Smooth muscle cell (in vitro differentiated cells): ENCODE measurements at regions not wholly inside any gene's neighbourhood (a gene's known extent, or its start where the extent isn't known, plus 50 kb on each side); places are given as distances from the start of the nearest gene placed in this dataset.
"Not testable (repeated sequence)": the region's sequence is repeated elsewhere in the genome, so short reads cannot be mapped to it uniquely, and the experiment has no call there.

Experiments used
- DNase-seq: peaks from one replicate; lab custom pipeline; 2025; ENCODE audit not compliant: unreplicated experiment; lab: John Stamatoyannopoulos, UW
- H2AFZ ChIP-seq: fragments of 200-600 bp; sonication (generic); 2 replicates; pipeline ENCODE4 v1.6.0; 2016; ENCODE audit warnings: antibody characterized with exemption, low read depth, mild to moderate bottlenecking
- H3F3A ChIP-seq: fragments of 200-600 bp; sonication (generic); 2 replicates; pipeline ENCODE4 v1.6.0; 2017; ENCODE audit warnings: antibody characterized with exemption, low read depth
- H3K27ac ChIP-seq: fragments of 200-600 bp; sonication (generic); 2 replicates; pipeline ENCODE4 v1.5.1; 2016; ENCODE audit warnings: low read depth, mild to moderate bottlenecking
- H3K27me3 ChIP-seq: fragments of 200-600 bp; sonication (generic); 2 replicates; pipeline ENCODE4 v1.6.1; 2016; ENCODE audit warnings: low read depth, mild to moderate bottlenecking
- H3K36me3 ChIP-seq: fragments of 200-600 bp; sonication (generic); 2 replicates; pipeline ENCODE4 v1.5.1; 2016; ENCODE audit warnings: low read depth
- H3K4me1 ChIP-seq: fragments of 200-600 bp; sonication (generic); 2 replicates; pipeline ENCODE4 v1.5.1; 2016; ENCODE audit warnings: low read depth
- H3K4me2 ChIP-seq: fragments of 200-600 bp; sonication (generic); 2 replicates; pipeline ENCODE4 v1.6.0; 2016; ENCODE audit warnings: mild to moderate bottlenecking
- H3K4me3 ChIP-seq: fragments of 200-600 bp; sonication (generic); 2 replicates; pipeline ENCODE4 v1.5.1; 2016; ENCODE audit warnings: mild to moderate bottlenecking
- H3K79me2 ChIP-seq: fragments of 200-600 bp; sonication (generic); 2 replicates; pipeline ENCODE4 v1.6.0; 2016; ENCODE audit warnings: low read depth, mild to moderate bottlenecking
- H3K9ac ChIP-seq: fragments of 200-600 bp; sonication (generic); 2 replicates; pipeline ENCODE4 v1.6.0; 2016; ENCODE audit warnings: low read depth
- H3K9me3 ChIP-seq: fragments of 200-600 bp; sonication (generic); replicated peaks from 2 replicates; pipeline ENCODE4 v1.5.1; 2016; ENCODE audit warnings: low read depth
- H4K20me1 ChIP-seq: fragments of 200-600 bp; sonication (generic); 2 replicates; pipeline ENCODE4 v1.6.0; 2016; ENCODE audit warnings: low read depth
- WGBS: methylation state at CpG from one replicate; pipeline ENCODE4 v1.1.7; 2016; ENCODE audit warnings: low lambda C conversion rate; 5-methylcytosine and 5-hydroxymethylcytosine counted together
- TF ChIP-seq, protein P1 (sequence below): fragments of 200-600 bp; sonication (generic); IDR thresholded peaks from 2 replicates; pipeline ENCODE4 v1.5.1; 2017; ENCODE audit warnings: borderline replicate concordance, mild to moderate bottlenecking, antibody characterized with exemption; ENCODE audit not compliant: insufficient read depth, poor library complexity, severe bottlenecking

DNA sequence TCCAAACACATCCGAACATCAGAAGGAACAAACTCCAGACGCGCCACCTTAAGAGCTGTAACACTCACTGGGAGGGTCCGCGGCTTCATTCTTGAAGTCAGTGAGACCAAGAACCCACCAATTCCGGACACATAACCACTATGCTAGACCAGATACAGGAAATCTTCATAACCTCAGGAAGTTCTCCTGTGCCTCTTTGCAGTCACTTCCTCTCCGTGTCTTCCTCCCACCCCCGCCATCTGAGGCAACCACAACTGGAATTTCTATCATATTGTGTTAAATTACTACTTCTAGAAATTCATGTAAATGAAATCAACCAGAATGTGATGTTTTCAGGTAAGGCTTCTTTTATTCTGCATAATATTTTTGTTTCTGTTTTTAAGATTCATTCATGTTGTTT is 631.0 kb upstream of the NXPH2 start:
- no peaks in the 10 kb centered on the region for H3F3A ChIP-seq
- H3K4me3 ChIP-seq, result no peak overlapping the region
- no peaks in the 10 kb centered on the region for H3K4me1 ChIP-seq
- H2AFZ ChIP-seq, result no peak overlapping the region
- H4K20me1 ChIP-seq, result no peaks in the 10 kb centered on the region
- no peaks in the 10 kb centered on the region for H3K79me2 ChIP-seq
- no peak overlapping the region for H3K27ac ChIP-seq
- H3K9me3 ChIP-seq, result no peaks in the 10 kb centered on the region
- 96% methylated on average over 8 of the region's 8 CpGs for WGBS
- DNase-seq, result no peak
- H3K27me3 ChIP-seq, result no peaks in the 10 kb centered on the region
- TF ChIP-seq, protein P1, sequence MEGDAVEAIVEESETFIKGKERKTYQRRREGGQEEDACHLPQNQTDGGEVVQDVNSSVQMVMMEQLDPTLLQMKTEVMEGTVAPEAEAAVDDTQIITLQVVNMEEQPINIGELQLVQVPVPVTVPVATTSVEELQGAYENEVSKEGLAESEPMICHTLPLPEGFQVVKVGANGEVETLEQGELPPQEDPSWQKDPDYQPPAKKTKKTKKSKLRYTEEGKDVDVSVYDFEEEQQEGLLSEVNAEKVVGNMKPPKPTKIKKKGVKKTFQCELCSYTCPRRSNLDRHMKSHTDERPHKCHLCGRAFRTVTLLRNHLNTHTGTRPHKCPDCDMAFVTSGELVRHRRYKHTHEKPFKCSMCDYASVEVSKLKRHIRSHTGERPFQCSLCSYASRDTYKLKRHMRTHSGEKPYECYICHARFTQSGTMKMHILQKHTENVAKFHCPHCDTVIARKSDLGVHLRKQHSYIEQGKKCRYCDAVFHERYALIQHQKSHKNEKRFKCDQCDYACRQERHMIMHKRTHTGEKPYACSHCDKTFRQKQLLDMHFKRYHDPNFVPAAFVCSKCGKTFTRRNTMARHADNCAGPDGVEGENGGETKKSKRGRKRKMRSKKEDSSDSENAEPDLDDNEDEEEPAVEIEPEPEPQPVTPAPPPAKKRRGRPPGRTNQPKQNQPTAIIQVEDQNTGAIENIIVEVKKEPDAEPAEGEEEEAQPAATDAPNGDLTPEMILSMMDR, result no peak
- H3K36me3 ChIP-seq, result no peaks in the 10 kb centered on the region
- no peak overlapping the region for H3K9ac ChIP-seq
- no peak overlapping the region for H3K4me2 ChIP-seq

DNA sequence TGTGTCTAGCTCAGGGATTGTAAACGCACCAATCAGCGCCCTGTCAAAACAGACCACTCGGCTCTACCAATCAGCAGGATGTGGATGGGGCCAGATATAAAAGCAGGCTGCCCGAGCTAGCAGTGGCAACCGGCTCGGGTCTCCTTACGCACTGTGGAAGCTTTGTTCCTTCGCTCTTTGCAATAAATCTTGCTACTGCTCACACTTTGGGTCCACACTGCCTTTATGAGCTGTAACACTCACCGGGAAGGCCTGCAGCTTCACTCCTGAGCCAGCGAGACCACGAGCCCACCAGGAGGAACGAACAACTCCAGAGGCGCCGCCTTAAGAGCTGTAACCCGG is 630.6 kb upstream of the NXPH2 start:
- H2AFZ ChIP-seq, H4K20me1 ChIP-seq, H3K79me2 ChIP-seq, H3K4me3 ChIP-seq, H3K9ac ChIP-seq, DNase-seq, H3K9me3 ChIP-seq, H3F3A ChIP-seq, H3K4me1 ChIP-seq, H3K27ac ChIP-seq, H3K4me2 ChIP-seq, H3K36me3 ChIP-seq, H3K27me3 ChIP-seq: not testable (repeated sequence)
- 97% methylated on average over 9 of the region's 15 CpGs for WGBS

DNA sequence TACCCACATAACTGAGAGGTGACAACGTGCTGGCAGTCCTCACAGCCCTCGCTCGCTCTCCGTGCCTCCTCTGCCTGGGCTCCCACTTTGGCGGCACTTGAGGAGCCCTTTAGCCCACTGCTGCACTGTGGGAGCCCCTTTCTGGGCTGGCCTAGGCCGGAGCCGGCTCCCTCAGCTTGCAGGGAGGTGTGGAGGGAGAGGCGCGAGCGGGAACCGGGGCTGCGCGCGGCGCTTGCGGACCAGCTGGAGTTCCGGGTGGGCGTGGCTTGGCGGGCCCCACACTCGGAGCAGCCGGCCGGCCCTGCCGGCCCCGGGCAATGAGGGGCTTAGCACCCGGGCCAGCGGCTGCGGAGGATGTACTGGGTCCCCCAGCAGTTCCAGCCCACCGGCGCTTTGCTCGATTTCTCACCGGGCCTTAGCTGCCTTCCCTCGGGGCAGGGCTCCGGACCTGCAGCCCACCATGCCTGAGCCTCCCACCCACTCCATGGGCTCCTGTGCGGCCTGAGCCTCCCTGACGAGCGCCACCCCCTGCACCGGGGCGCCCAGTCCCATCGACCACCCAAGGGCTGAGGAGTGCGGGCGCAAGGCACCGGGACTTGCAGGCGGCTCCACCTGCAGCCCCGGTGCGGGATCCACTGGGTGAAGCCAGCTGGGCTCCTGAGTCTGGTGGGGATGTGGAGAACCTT is 630.1 kb upstream of the NXPH2 start:
- WGBS, result 97% methylated on average over 32 of the region's 45 CpGs

DNA sequence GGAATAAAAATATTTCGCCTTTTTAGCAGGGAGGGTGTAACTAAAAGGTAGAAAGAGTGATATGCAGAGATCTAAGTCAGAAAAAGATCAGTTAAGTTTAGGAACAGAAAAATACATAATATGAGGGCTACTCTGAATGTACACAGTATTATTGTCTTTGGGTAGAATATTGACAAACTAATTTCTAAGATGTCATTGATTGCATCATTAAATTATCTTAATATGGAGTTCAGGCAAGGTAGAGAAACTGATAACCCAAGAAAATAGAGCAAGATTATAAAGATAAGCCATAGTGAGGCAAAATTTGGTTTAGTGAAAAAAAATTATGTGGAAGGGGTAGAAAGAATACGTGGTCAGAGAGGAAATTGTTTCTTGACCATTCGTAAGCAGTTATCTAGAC is 629.0 kb upstream of the NXPH2 start:
- H3K4me3 ChIP-seq, result no peak overlapping the region
- no peak for DNase-seq
- no peaks in the 10 kb centered on the region for H4K20me1 ChIP-seq
- no peak overlapping the region for H3K4me2 ChIP-seq
- H3K27ac ChIP-seq, result no peak overlapping the region
- H3K4me1 ChIP-seq, result no peaks in the 10 kb centered on the region
- TF ChIP-seq, protein P1, result no peak
- H3K79me2 ChIP-seq, result no peaks in the 10 kb centered on the region
- no peaks in the 10 kb centered on the region for H3K27me3 ChIP-seq
- H3K9ac ChIP-seq, result no peak overlapping the region
- no peaks in the 10 kb centered on the region for H3F3A ChIP-seq
- H3K36me3 ChIP-seq, result no peaks in the 10 kb centered on the region
- no peak overlapping the region for H2AFZ ChIP-seq
- 70% methylated on average over 3 of the region's 3 CpGs for WGBS
- H3K9me3 ChIP-seq, result no peaks in the 10 kb centered on the region

More for the DNA sequence above, 630.1 kb upstream of the NXPH2 start:
- H3K9ac ChIP-seq, DNase-seq, H2AFZ ChIP-seq, H3K4me2 ChIP-seq, H3K4me3 ChIP-seq, H3K9me3 ChIP-seq, H4K20me1 ChIP-seq, H3K4me1 ChIP-seq, H3K27me3 ChIP-seq, H3K36me3 ChIP-seq, H3F3A ChIP-seq, H3K27ac ChIP-seq, H3K79me2 ChIP-seq: not testable (repeated sequence)

DNA sequence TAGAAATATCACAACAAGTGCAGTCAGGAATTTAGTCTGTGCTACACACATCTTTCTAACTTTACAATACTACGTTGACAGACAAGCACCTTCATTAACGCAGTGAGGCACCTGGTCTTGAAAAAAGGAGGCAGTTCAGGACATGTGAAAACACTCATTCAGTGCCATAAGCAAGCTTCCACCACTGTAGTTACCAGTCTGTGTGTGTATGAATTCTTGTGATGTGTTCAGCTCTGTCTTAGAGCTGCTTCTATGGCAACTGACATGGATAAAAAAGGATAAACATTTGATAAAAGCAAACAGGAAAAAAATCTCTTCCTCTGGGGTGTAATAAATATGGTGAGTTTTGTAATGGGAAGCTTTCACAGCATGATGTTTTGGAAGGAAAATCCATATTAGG is 623.8 kb upstream of the NXPH2 start:
- Histone ChIP-seq H3K36me3 (no peaks in the 10 kb centered on the region), H3K4me3 (no peak overlapping the region), H3K9me3 (no peaks in the 10 kb centered on the region), H3K4me1 (no peaks in the 10 kb centered on the region), H3K27me3 (no peaks in the 10 kb centered on the region), H3K79me2 (no peaks in the 10 kb centered on the region), H4K20me1 (no peaks in the 10 kb centered on the region), H3F3A (no peaks in the 10 kb centered on the region), H2AFZ (no peak overlapping the region), H3K9ac (no peak overlapping the region), H3K27ac (no peak overlapping the region), H3K4me2 (no peak overlapping the region)
- TF ChIP-seq, protein P1, result no peak
- WGBS, result 88% methylated on average over 2 of the region's 2 CpGs
- no peak for DNase-seq
